Right atrium auricular region (tissue), 2 donors: ENCODE measurements at regions not wholly inside any gene's neighbourhood (a gene's known extent, or its start where the extent isn't known, plus 50 kb on each side); places are given as distances from the start of the nearest gene placed in this dataset.

Experiments used
- DNase-seq: peaks from one replicate; pipeline ENCODE4 v3.0.0-alpha.2; 2019; ENCODE audit warnings: low spot score
- H3K27ac ChIP-seq, 2 donors: fragments of 200-600 bp; sonication (generic); 1 replicate in 1 of 2; 2 replicates in 1 of 2; pipeline ENCODE4 v1.5.1; 2016 to 2019
- H3K27me3 ChIP-seq, 2 donors: fragments of 200-600 bp; sonication (generic); one replicate each; pipeline versions ENCODE4 v1.5.1 to v1.6.0; 2017 to 2019
- H3K36me3 ChIP-seq: fragments of 200-600 bp; sonication (generic); one replicate; pipeline ENCODE4 v1.5.1; 2016
- H3K4me1 ChIP-seq, 2 donors: fragments of 200-600 bp; sonication (generic); one replicate each; pipeline versions ENCODE4 v1.5.1 to v1.6.0; 2017 to 2019
- H3K4me3 ChIP-seq, 2 donors: fragments of 200-600 bp; sonication (generic); 1 replicate in 1 of 2; 2 replicates in 1 of 2; pipeline ENCODE4 v1.5.1; 2017 to 2019; ENCODE audit warnings: mild to moderate bottlenecking in 1 of 2, moderate library complexity in 1 of 2
- H3K9me3 ChIP-seq, 2 donors: fragments of 200-600 bp; sonication (generic); one replicate each; pipeline ENCODE4 v1.5.1; 2019
- TF ChIP-seq, protein P1 (sequence below), 2 donors: fragments of 200-600 bp; sonication (generic); IDR thresholded peaks; one replicate each; pipeline ENCODE4 v1.5.1; 2019; ENCODE audit warnings: antibody characterized with exemption in 2 of 2

DNA sequence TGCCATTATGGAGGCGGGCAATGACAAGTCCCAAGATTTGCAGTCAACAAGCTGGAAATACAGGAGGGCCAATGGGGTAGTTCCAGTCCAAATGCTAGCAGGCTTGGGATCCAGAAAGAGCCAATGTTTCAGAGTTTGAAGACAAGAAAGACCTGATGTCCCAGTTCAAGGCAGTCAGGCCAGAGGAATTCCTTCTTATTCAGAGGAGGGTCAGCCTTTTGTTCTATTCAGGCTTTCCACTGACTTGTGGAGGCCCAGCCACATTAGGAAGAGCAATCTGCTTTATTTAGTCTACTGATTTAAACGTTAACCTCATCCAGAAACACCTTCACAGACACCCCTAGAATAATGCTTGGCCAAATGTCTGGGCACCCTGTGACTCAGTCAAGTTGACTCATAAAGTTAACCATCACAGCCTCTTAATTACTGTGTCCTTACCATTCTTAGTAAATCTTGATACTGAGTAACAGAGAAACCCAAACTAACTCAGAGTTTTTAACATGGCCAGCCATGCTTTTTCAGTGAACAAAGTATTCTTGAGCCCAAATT, 50.9 kb upstream of the NPHP3 start:
- TF ChIP-seq, protein P1, sequence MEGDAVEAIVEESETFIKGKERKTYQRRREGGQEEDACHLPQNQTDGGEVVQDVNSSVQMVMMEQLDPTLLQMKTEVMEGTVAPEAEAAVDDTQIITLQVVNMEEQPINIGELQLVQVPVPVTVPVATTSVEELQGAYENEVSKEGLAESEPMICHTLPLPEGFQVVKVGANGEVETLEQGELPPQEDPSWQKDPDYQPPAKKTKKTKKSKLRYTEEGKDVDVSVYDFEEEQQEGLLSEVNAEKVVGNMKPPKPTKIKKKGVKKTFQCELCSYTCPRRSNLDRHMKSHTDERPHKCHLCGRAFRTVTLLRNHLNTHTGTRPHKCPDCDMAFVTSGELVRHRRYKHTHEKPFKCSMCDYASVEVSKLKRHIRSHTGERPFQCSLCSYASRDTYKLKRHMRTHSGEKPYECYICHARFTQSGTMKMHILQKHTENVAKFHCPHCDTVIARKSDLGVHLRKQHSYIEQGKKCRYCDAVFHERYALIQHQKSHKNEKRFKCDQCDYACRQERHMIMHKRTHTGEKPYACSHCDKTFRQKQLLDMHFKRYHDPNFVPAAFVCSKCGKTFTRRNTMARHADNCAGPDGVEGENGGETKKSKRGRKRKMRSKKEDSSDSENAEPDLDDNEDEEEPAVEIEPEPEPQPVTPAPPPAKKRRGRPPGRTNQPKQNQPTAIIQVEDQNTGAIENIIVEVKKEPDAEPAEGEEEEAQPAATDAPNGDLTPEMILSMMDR (IDR thresholded peaks at IDR 0.05) = no peak
- H3K4me1 ChIP-seq = no peaks in the 10 kb centered on the region
- no peaks in the 10 kb centered on the region for H3K27me3 ChIP-seq
- H3K4me3 ChIP-seq = no peak overlapping the region
- DNase-seq = no peak
- no peaks in the 10 kb centered on the region for H3K36me3 ChIP-seq
- no peaks in the 10 kb centered on the region for H3K9me3 ChIP-seq
- no peak overlapping the region for H3K27ac ChIP-seq

DNA sequence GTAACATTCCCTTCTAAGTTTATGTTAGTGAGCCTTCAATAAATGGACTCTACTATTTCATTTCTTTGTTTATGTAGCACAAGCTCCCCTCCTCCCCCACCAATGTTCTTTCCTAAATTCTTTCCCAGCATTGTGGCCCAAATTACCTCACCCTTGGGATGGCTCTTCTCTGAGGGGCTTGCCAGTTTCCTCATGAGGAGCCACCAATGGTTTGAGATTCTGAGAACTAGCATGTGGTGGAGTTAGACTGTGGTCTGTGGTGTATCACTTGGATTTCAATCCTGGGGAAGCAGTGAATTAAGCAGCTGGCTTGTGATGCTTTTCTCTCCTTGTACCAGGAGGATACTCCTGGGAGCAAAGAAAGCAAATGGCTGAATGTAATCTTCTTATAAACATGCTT, 50.0 kb upstream of the NPHP3 start:
- DNase-seq = no peak
- H3K27ac ChIP-seq = no peak overlapping the region
- H3K4me3 ChIP-seq = no peak overlapping the region
- H3K4me1 ChIP-seq = no peaks in the 10 kb centered on the region
- H3K36me3 ChIP-seq = no peaks in the 10 kb centered on the region
- no peaks in the 10 kb centered on the region for H3K9me3 ChIP-seq
- H3K27me3 ChIP-seq = no peaks in the 10 kb centered on the region
- TF ChIP-seq, protein P1 (IDR thresholded peaks at IDR 0.05) = no peak
